ENCODE measurements at regions not wholly inside any gene's neighbourhood (a gene's known extent, or its start where the extent isn't known, plus 50 kb on each side); places are given as distances from the start of the nearest gene placed in this dataset.

DNA sequence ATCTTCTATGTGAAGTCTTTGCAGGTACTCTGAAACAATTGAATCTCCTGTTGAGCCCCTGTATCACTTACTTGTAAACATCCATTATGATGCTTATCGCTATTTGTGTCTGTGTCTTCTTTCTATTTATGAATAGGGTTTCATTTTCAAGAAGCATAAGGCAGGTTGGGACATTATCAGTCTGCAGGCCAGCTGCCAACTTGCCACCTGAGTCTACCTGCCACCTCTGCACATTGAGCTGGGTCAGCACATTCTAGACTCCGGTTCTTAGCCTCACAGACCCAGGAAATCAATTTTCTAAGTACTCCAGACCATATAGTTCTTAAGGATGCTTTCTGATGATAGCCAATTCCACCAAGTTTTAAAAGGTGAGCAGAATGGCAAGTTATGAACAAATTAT lies 105.7 kb upstream of the MCTP2 start:
- TF ChIP-seq REST (IDR thresholded peaks at IDR 0.05; ENCODE audit: low read depth): no peak
- TF ChIP-seq CTCF (IDR thresholded peaks at IDR 0.05 in 2 of 3, conservative IDR thresholded peaks at IDR 0.05 in 1 of 3; ENCODE audit: borderline replicate concordance in 1 of 3, insufficient read depth in 1 of 3, low read depth in 2 of 3, low read length in 2 of 3): no peak
- TF ChIP-seq POLR2A (IDR thresholded peaks at IDR 0.05; ENCODE audit: borderline replicate concordance, extremely low read depth, insufficient read depth, insufficient read length): no peak
- TF ChIP-seq EZH2 (IDR thresholded peaks at IDR 0.05): no peak
- no peak for TF ChIP-seq EZH2phosphoT487 (IDR thresholded peaks at IDR 0.05; ENCODE audit: borderline replicate concordance)
- no peak for TF ChIP-seq RAD21 (IDR thresholded peaks at IDR 0.05; ENCODE audit: low read depth)
- no peak for TF ChIP-seq YY1 (IDR thresholded peaks at IDR 0.05; ENCODE audit: extremely low read depth, insufficient replicate concordance, low read depth, low read length)
- no peak for TF ChIP-seq ELF1 (IDR thresholded peaks at IDR 0.05; ENCODE audit: borderline replicate concordance, low read depth)
